ENCODE measurements at regions not wholly inside any gene's neighbourhood (a gene's known extent, or its start where the extent isn't known, plus 50 kb on each side); places are given as distances from the start of the nearest gene placed in this dataset.
A peak's percentile ranks its signal among the peaks of the same experiment; 100 is the strongest.
"Not testable (repeated sequence)": the region's sequence is repeated elsewhere in the genome, so short reads cannot be mapped to it uniquely, and the experiment has no call there.

GRCh38 chr9:62837254-62837911 lies 1647.5 kb downstream of the SPATA31A7 start:
- DNase-seq (ENCODE audit: low read depth), result peak; percentile 14

- peak; percentile 89 for DNase-seq (ENCODE audit: low read depth)
Observed at GRCh38 chr9:62838024-62838718, 1648.3 kb downstream of the SPATA31A7 start.

GRCh38 chr9:62839168-62839567 lies 1649.3 kb downstream of the SPATA31A7 start:
- not testable (repeated sequence) for DNase-seq (ENCODE audit: low read depth)

DNA sequence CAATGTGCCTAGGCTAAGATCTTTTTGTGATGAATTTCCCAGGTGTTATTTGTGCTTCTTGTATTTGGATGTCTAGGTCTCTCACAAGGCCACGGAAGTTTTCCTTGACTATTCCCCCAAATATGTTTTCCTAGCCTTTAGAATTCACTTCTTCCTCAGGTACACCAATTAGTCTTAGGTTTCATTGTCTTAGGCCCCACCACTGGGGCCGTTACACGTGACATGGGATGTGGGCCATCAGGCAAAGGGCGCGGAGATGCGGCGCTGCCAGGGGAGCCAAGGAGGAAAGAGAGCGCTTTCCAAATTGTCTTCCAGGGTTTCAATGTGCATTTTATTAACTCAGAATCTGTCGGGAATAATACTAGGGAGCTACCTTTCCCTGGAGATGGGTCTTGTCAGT lies 1653.3 kb downstream of the SPATA31A7 start:
- DNase-seq (ENCODE audit: low read depth), result not testable (repeated sequence)

DNA sequence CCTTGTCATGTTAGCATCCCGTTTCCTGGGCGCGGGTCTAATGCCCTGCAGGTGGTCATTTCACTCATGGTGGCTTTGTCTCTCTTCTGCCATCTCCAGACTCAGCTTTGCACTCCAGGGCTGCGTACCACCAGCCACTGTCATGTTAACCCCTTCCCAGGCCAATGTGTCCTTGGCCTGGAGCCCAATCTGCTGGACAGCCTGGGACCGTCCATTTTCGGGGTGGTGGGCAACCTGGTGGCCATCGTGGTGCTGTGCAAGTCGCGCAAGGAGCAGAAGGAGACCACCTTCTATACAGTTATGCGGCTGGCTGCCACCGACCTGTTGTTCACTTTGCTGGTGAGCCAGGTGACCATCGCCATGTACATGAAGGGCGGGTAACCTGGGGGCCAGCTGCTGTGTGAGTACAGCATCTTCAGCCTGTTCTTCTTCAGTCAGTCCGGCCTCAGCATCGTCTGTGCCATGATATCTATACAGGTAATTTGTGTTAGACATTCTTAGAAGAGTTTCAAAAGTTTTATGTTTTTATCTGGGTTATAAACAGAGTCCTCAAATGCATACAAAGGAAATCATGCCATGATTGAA lies 1654.0 kb downstream of the SPATA31A7 start:
- DNase-seq (ENCODE audit: low read depth), result not testable (repeated sequence)

DNA sequence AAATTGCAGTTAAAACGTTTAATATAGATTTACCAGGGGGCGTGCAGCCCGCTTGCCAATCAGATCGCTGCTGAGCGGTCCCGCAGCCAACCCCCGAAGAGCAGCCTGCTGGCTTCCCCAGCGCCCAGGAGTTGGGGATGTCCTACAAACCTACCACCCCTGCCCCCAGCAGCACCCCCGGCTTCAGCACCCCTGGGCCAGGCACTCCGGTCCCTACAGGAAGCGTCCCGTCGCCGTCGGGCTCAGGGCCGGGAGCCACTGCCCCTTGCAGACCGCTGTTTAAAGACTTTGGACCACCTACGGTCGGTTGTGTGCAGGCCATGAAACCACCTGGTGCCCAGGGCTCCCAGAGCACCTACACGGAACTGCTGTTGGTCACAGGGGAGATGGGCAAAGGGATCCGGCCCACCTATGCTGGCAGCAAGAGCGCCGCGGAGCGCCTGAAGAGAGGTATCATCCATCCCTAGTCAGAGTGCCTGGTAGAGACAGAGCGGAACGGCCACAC lies 1654.9 kb downstream of the SPATA31A7 start:
- not testable (repeated sequence) for DNase-seq (ENCODE audit: low read depth)

GRCh38 chr9:62848258-62848657 lies 1658.4 kb downstream of the SPATA31A7 start:
- not testable (repeated sequence) for DNase-seq (ENCODE audit: low read depth)

DNA sequence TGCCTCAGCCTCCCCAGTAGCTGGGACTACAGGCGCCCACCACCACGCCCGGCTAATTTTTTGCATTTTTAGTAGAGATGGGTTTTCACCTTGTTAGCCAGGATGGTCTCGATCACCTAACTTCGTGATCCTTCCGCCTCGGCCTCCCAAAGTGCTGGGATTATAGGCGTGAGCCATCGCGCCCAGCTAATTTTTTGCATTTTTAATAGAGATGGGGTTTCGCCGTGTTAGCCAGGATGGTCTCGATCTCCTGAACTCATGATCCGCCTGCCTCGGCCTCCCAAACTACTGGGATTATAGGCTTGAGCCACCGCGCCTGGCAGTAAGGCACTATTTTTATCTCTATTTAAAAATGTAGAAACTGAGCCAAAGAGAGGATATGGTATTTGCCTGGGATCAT lies 1660.2 kb downstream of the SPATA31A7 start:
- DNase-seq (ENCODE audit: low read depth), result not testable (repeated sequence)

DNA sequence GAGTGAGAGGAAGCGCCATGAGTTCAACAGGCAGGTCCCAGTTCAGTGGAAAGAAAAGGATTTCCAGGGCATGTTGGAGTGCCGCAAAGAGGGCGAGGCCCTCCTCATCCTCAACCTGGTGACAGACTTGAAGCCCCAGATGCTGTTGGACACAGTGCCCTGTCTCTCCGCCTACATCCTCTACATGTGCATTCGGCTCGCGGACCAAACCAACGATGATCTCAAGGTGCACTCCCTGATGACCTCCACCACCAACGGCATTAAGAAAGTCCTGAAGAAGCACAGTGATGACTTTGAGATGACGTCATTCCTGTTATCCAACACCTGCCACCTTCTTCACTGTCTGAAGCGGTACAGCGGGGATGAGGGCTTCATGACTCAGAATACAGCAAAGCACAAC lies 1667.4 kb downstream of the SPATA31A7 start:
- DNase-seq (ENCODE audit: low read depth), result not testable (repeated sequence)

- DNase-seq (ENCODE audit: low read depth), result not testable (repeated sequence)
Observed at GRCh38 chr9:62858240-62858639, 1668.4 kb downstream of the SPATA31A7 start.

DNA sequence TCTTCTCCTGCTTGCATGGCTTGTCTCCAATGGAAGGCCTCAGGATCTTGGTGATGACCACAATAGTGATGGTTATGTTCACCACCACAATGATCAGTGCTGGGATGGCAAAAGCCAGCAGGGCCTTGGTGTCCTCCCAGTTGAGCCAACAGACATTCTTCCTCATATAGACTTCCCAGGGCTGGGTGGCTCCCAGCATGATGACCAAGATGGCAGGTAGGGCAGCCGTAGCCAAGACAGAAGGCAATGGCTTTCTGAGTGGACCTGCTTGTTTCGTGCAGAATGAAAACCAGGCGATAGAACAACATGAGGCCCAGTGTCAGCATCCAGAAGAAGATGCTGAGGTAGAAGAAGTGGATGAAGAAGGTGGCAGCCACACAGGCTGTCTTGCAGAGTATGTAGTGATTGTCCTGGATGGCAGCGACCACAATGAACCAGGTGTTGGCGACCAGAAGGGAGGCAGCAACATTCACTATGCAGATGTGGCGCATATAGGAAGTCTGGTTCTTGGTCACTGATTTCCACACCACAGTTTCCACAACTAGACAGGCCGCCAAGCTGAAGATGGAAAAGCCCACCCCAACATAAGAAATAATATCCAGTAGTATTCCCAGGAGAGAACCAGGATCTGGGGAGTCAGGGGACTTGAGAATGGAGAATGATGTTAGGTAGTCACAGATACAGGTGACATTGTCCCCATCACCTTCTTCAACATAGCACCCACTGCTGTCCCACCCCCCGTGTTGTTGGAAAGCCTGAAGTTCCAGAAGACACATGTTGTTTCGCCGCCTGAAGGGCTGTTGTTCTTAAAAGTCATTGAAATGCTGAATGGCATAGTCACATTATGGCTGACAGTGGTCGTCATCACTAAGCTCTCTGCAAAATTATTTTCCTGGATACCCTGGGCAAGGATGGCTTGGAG lies 1671.4 kb downstream of the SPATA31A7 start:
- not testable (repeated sequence) for DNase-seq (ENCODE audit: low read depth)

DNA sequence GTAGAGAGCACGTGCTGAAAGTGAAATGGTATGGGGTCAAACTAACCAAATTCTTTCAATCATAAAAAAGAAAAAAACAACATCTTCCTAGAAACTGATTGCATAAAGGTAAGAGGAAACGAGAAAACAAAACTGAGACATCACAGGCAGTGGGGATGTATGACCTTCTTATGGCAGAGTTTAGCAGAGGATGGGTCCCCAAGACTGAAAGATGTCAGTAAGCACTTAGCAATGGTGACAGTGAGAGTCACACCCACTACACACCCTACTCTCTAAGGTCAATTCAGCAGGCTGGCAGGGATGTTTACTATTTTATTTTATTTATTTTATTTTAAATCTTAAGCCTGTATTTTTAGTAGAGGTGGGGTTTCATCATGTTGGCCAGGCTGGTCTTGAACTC lies 1672.3 kb downstream of the SPATA31A7 start:
- DNase-seq (ENCODE audit: low read depth), result not testable (repeated sequence)

- DNase-seq (ENCODE audit: low read depth), result not testable (repeated sequence)
Observed at GRCh38 chr9:62863319-62863718, 1673.5 kb downstream of the SPATA31A7 start.

GRCh38 chr9:62863867-62864266 lies 1674.0 kb downstream of the SPATA31A7 start:
- not testable (repeated sequence) for DNase-seq (ENCODE audit: low read depth)

DNA sequence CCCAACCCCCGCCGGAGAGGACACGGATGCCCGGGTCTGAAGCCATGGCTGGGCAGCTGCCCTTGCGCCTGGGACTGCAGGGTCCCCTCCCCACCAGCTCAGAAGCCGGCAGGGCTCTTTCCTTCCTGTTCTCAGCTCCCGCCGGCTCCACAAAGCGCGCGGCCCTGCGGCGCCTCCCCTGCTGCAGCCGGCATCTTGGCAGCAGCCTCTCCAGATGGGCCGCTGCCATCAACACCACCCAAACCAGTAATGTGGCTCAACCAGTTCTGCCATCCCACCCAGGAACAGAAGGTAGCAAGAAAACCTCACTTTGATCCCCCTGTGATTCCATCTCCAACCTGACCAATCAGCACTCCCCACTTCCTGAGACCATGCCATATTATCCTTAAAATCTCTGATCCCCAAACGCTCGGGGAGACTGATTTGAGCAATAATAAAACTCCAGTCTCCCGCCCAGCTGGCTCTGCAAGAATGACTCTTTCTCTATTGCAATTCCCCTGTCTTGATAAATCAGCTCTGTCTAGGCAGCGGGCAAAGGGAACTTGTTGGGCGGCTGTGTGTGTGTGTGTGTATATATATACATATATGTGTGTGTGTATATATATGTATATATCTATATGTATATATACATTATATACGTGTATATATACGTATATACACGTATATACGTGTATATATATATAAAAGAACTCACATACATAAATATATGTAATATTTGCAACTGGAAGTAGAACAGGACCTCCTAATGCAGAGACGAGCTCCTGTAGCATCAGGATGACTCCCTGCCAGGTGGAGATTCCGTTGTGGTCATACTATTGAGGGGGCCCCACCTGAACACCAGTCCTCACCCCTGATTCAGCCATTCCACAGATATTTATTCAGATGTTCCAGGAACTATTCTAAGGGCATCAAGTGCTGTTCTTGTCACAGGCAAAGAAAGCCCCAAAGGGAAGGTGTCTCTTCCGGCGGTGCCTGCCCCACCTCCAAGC lies 1674.9 kb downstream of the SPATA31A7 start:
- DNase-seq (ENCODE audit: low read depth), result peak; percentile 16

DNA sequence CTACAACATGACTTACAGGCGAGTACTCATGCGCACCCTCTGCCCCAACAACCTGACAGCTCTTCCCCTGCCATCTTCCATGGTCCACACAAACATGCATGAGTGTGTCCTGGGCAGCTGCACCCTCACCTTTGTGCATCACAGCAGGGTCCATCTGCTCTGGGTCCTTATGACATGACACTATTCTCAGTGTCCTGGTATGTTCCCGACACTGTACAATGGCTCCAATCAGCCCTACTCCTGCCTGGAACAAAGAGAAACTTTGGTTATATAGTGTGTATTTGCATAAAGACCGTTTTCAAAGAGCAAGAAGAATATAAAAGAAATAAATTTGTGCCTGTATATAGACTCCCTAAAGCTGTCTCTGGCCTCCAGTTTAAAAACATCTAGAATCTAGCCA lies 1679.2 kb downstream of the SPATA31A7 start:
- DNase-seq (ENCODE audit: low read depth), result not testable (repeated sequence)

- DNase-seq (ENCODE audit: low read depth), result not testable (repeated sequence)
Observed at GRCh38 chr9:62871765-62872164, 1681.9 kb downstream of the SPATA31A7 start.

DNA sequence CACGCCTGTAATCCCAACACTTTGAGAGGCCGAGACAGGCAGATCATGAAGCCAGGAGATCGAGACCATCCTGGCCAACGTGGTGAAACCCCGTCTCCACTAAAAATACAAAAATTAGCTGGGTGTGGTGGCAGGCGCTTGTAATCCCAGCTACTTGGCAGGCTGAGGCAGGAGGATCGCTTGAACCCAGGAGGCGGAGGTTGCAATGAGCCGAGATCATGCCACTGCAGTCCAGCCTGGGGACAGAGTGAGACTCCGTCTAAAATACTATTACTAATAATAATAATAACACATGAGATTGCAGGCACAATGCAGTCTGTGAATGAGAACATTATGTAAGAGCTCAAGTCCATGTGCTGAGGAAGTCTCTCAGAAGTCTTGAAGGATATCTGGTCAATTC lies 1684.4 kb downstream of the SPATA31A7 start:
- not testable (repeated sequence) for DNase-seq (ENCODE audit: low read depth)

- DNase-seq (ENCODE audit: low read depth), result not testable (repeated sequence)
Observed at GRCh38 chr9:62874745-62875599, 1685.1 kb downstream of the SPATA31A7 start.

DNA sequence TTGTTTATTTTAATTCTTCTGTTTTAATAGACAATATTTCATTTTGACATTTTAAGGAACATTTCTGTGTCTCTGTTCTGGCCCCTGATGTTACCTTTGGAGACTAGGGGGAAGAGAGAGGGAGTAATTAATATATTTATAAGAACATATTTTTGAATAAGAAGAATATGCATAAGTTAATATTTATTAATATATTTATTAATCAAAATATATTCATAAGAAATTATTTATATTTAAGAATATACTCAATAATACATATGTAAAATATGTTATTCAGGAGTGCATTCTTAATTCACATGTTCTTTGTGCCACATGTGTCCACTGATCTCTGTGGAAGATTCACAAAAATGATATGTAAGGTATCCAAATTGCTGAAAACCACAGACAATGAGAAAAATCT lies 1687.7 kb downstream of the SPATA31A7 start:
- not testable (repeated sequence) for DNase-seq (ENCODE audit: low read depth)

All from EH (cell line).